Right atrium auricular region (tissue), 2 donors: ENCODE measurements at regions not wholly inside any gene's neighbourhood (a gene's known extent, or its start where the extent isn't known, plus 50 kb on each side); places are given as distances from the start of the nearest gene placed in this dataset.

Experiments
- DNase-seq: peaks from one replicate; pipeline ENCODE4 v3.0.0-alpha.2; 2019; ENCODE audit warnings: low spot score
- H3K27ac ChIP-seq, 2 donors: fragments of 200-600 bp; sonication (generic); 1 replicate in 1 of 2; 2 replicates in 1 of 2; pipeline ENCODE4 v1.5.1; 2016 to 2019
- H3K27me3 ChIP-seq, 2 donors: fragments of 200-600 bp; sonication (generic); one replicate each; pipeline versions ENCODE4 v1.5.1 to v1.6.0; 2017 to 2019
- H3K36me3 ChIP-seq: fragments of 200-600 bp; sonication (generic); one replicate; pipeline ENCODE4 v1.5.1; 2016
- H3K4me1 ChIP-seq, 2 donors: fragments of 200-600 bp; sonication (generic); one replicate each; pipeline versions ENCODE4 v1.5.1 to v1.6.0; 2017 to 2019
- H3K4me3 ChIP-seq, 2 donors: fragments of 200-600 bp; sonication (generic); 1 replicate in 1 of 2; 2 replicates in 1 of 2; pipeline ENCODE4 v1.5.1; 2017 to 2019; ENCODE audit warnings: mild to moderate bottlenecking in 1 of 2, moderate library complexity in 1 of 2
- H3K9me3 ChIP-seq, 2 donors: fragments of 200-600 bp; sonication (generic); one replicate each; pipeline ENCODE4 v1.5.1; 2019
- TF ChIP-seq, protein P1 (sequence below), 2 donors: fragments of 200-600 bp; sonication (generic); IDR thresholded peaks; one replicate each; pipeline ENCODE4 v1.5.1; 2019; ENCODE audit warnings: antibody characterized with exemption in 2 of 2

DNA sequence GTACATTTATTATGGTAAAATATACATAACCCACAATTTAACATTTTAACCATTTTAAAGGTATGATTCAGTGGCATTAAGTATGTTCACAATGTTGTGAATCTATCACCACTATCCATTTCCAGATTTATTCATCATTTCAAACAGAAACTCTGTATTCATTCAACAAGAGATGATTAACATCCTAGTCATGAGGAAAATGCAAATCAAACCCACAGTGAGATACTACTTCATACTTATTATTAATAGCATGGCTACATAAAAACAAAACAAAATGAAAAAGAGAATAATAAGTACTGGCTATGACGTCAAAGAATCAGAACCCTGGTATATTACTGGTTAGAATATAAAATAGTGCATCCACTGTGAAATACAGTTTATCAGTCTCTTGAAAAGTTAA is 386.6 kb upstream of the POM121L12 start:
- DNase-seq, result no peak
- no peaks in the 10 kb centered on the region for H3K36me3 ChIP-seq
- H3K4me3 ChIP-seq, result no peak overlapping the region
- TF ChIP-seq, protein P1, sequence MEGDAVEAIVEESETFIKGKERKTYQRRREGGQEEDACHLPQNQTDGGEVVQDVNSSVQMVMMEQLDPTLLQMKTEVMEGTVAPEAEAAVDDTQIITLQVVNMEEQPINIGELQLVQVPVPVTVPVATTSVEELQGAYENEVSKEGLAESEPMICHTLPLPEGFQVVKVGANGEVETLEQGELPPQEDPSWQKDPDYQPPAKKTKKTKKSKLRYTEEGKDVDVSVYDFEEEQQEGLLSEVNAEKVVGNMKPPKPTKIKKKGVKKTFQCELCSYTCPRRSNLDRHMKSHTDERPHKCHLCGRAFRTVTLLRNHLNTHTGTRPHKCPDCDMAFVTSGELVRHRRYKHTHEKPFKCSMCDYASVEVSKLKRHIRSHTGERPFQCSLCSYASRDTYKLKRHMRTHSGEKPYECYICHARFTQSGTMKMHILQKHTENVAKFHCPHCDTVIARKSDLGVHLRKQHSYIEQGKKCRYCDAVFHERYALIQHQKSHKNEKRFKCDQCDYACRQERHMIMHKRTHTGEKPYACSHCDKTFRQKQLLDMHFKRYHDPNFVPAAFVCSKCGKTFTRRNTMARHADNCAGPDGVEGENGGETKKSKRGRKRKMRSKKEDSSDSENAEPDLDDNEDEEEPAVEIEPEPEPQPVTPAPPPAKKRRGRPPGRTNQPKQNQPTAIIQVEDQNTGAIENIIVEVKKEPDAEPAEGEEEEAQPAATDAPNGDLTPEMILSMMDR (IDR thresholded peaks at IDR 0.05), result no peak
- H3K4me1 ChIP-seq, result no peaks in the 10 kb centered on the region
- no peaks in the 10 kb centered on the region for H3K27me3 ChIP-seq
- H3K27ac ChIP-seq, result no peak overlapping the region
- H3K9me3 ChIP-seq, result no peaks in the 10 kb centered on the region

DNA sequence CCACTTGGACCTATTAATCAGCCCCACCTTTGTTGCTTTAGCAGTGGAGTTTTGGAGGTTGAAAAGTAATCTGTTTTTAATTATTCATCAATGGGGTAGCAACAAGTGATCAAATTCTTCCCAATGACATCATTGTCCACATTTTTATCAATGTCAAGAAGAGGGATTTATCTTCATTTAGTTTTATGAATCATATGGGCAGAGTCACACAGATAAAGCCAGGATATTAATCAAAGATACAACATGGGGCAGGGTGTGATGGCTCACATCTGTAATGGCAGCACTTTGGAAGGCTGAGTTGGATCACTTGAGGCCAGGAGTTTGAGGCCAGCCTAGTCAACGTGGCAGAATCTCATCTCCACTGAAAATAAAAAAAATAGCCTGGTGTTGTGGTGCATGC is 388.4 kb upstream of the POM121L12 start:
- no peaks in the 10 kb centered on the region for H3K36me3 ChIP-seq
- TF ChIP-seq, protein P1 (IDR thresholded peaks at IDR 0.05), result no peak

DNA sequence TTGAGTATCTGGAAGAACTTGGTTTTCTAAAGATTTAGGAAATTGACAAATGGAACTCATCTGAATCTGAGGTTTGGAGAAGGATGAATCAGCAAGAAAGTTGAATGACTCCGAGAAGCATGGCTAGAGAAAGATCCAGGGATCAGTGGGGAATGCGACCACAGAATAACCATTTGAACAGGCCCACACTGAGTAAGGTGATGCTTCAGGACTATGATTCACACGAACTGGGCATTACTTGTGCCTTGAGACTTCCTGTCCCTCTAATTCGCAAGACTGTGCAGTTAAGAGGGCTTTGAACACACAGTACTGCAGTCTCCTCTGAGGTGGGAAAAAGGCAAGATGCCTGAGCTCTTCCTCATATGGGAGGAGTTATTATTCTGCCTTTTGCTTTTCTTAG is 395.5 kb upstream of the POM121L12 start:
- Histone ChIP-seq H3K36me3 (no peaks in the 10 kb centered on the region), H3K27ac (no peak overlapping the region), H3K4me3 (no peak overlapping the region), H3K4me1 (no peaks in the 10 kb centered on the region), H3K9me3 (no peaks in the 10 kb centered on the region), H3K27me3 (no peaks in the 10 kb centered on the region)
- TF ChIP-seq, protein P1 (IDR thresholded peaks at IDR 0.05), result no peak
- DNase-seq, result no peak

More for the DNA sequence above, 388.4 kb upstream of the POM121L12 start:
- H3K9me3 ChIP-seq, result no peaks in the 10 kb centered on the region
- DNase-seq, result no peak
- no peaks in the 10 kb centered on the region for H3K27me3 ChIP-seq
- H3K4me1 ChIP-seq, result no peaks in the 10 kb centered on the region
- H3K4me3 ChIP-seq, result no peak overlapping the region
- no peak overlapping the region for H3K27ac ChIP-seq

DNA sequence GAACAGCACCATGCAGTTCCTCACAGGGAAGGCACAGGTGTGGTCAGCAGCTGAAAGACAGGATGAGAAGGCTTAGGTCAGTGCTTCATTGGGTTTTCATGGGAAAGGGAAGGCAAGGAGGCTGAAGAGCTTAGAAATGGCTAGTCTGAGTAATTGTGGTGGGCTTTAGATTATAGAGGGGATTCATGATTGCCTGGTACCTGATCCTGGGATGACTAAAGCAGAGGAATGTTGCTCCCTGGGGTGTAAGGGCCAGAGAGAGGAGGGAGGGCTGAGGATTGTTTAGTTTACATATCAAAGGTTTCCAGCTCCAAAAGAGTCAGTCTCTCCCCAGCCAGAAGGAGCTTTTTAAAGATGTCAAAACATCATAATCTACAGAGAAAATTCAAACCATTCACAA is 396.3 kb upstream of the POM121L12 start:
- Histone ChIP-seq H3K4me1 (no peaks in the 10 kb centered on the region), H3K27me3 (no peaks in the 10 kb centered on the region), H3K4me3 (no peak overlapping the region), H3K27ac (no peak overlapping the region), H3K9me3 (no peaks in the 10 kb centered on the region), H3K36me3 (no peaks in the 10 kb centered on the region)
- TF ChIP-seq, protein P1 (IDR thresholded peaks at IDR 0.05), result no peak
- DNase-seq, result no peak

DNA sequence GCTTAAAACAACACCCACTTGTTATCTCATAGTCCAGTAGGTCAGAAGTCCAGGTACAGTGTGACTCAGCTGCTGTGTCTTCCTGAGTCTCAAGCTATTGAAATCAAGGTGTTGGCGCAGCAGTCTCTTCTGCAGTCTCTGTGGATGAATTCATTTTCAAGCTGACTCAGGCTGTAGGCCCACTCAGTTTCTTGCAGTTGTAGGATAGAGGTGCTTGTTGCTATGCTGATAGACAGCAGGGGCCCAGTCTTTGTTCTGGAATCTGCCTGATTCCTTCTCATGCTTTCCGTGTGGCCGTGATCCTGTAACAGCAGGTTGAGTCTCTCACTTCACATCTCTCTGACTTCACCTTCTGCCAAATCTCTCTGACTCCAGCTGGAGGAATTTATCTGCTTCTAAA is 400.4 kb upstream of the POM121L12 start:
- Histone ChIP-seq H3K9me3 (no peaks in the 10 kb centered on the region), H3K27me3 (no peaks in the 10 kb centered on the region), H3K4me1 (no peaks in the 10 kb centered on the region), H3K4me3 (no peak overlapping the region), H3K36me3 (no peaks in the 10 kb centered on the region), H3K27ac (no peak overlapping the region)
- TF ChIP-seq, protein P1 (IDR thresholded peaks at IDR 0.05), result no peak
- no peak for DNase-seq

DNA sequence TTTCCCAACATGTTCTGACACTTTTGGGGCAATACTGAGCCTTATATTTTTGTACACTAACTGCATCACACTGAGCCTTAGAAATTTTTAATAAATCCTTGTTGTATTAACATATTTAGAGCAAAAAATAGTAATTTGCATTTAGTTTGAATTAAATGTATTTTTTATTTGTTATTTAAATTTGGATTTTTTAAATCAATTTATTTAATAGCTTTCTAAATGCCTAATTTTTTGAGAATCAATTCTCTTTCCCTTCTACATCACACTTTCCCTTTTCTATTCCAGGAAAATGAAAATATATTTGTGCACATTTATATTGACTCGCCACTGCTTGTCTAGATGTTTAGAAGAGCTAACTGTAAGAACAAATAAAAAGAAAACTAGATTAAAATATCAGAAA is 414.6 kb upstream of the POM121L12 start:
- Histone ChIP-seq H3K27me3 (no peaks in the 10 kb centered on the region), H3K36me3 (no peaks in the 10 kb centered on the region), H3K4me3 (no peak overlapping the region), H3K4me1 (no peaks in the 10 kb centered on the region), H3K27ac (no peak overlapping the region), H3K9me3 (peaks cover 0 to 4% of the 10 kb centered on the region in 2 donors)
- no peak for DNase-seq
- TF ChIP-seq, protein P1 (IDR thresholded peaks at IDR 0.05), result no peak
